Fibroblast of skin of left quadriceps (primary cell): ENCODE measurements at regions not wholly inside any gene's neighbourhood (a gene's known extent, or its start where the extent isn't known, plus 50 kb on each side); places are given as distances from the start of the nearest gene placed in this dataset.

ENCODE experiments used
- DNase-seq, 2 experiments: peaks; one replicate each; pipeline ENCODE4 v3.0.0-alpha.2; 2013; ENCODE audit warnings: low read depth in 2 of 2

DNA sequence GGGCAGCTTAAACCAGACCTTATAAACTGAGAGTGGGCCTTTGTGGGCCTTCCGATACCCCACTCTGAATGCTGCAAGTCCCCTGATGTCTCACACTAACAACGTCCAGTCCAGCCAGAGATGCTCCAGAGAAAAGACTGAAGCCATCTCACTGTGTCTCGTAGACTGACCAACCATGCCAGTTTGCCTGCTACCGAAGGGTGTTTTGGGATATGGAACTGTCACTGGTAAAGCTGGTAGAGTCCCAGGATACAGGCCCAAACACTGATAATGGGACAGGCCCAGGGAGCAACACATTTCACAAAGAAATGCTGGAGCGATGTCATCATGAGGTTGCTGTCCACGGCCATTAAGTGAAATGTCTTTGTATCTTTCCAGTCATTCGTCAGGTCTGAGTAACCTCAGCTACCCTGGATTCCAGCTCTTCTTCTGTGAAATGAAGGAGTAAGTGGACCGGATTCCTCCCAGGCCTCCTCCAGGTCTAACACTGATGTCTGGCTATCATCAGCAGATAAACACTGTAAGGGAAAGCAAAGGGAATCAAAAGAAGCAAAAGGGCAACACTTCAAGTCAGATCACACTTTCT is 81.6 kb downstream of the SLC5A7 start:
- no peak for DNase-seq

GRCh38 chr2:108069515-108070310 is 83.4 kb downstream of the SLC5A7 start:
- DNase-seq: no peak

DNA sequence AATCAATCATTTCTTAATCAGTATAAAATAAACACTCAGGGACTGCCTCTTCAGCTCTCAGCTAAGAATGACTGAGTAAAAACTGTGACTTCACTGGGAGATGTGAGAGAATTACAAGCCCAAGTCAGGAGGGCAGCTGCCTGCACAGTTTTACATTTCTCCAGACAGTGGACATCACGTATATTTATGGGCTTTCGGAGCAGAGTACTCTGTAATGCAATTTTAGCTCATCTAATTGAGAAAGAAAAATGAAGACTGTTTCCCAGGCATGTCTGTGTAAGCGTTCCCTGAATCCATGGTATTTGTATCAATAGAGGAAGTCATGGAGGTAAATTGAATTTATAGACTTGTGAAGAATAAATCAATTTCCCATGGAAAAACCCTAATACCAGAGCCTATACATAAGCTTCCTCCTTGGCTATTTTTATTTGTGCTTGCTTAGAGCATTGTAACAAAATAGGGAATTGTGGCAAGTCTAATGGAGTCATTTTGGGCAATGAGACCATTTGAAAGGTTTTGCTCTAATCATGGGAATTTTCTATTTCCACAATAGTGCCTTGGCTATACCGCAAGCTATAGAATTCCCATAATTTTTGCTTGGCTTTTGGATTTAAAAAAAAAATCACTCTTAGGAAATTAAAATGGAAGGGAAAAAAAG is 87.2 kb downstream of the SLC5A7 start:
- no peak for DNase-seq

- DNase-seq: no peak
These were observed 87.8 kb downstream of the SLC5A7 start for GRCh38 chr2:108074150-108074549.

GRCh38 chr2:108074946-108075345 is 88.6 kb downstream of the SLC5A7 start:
- no peak for DNase-seq

DNA sequence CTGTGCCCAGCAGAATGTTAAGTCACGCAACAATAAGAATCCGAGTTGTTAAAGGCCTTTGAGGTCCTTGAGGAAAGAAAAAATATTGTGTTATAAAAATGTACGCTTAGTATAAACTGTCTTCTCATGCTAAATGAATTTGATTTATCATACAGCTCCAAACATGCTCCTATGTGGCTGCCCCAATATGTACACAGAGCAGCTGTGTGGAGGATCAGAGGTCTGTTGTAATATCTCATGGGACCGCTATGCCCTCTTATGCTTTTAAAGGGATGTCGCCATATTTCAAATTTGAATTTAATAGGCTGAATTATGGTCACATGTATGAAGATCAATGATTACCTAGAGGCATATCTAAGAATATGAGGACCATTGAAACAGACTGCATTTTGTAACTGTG is 90.2 kb downstream of the SLC5A7 start:
- no peak for DNase-seq

- DNase-seq: no peak
These were observed 93.4 kb downstream of the SLC5A7 start for GRCh38 chr2:108079736-108080135.

DNA sequence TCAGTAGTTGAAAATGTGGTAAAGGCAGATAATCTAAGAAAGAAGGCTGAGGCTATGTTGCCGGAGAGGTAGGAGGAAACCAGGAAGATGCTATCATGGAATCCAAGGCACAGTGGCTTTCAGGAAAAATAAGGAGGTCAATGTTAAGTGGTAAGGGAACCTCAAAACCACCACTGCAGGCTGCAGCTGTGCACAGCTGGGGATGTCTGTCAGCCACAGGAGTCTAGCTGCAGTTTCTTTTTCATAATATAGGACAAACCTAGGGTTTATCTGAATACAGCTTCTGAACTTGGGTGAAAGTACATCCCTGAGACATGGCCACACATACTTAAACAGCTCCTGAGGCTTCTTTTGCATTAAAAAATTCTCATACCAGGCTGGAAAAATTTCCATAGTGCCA is 93.9 kb downstream of the SLC5A7 start:
- DNase-seq: no peak

DNA sequence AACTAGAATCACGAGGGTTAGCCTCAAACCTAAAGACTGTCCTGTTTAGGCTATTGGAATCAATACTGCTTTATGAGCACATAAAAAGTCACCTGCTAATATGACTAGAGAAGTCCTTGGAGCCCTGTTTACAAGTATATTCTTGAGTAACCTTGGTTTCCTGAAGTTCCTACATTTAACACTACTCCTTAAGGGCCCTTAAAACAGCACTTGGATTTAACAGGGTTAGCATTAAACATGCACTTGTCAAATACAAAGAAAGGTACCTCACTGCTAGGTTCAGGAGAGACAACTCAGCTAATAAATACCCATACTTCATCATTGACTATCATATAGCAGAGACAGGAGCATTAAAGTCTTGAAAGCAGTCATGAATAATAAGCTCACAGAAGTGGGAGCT is 96.7 kb downstream of the SLC5A7 start:
- no peak for DNase-seq

DNA sequence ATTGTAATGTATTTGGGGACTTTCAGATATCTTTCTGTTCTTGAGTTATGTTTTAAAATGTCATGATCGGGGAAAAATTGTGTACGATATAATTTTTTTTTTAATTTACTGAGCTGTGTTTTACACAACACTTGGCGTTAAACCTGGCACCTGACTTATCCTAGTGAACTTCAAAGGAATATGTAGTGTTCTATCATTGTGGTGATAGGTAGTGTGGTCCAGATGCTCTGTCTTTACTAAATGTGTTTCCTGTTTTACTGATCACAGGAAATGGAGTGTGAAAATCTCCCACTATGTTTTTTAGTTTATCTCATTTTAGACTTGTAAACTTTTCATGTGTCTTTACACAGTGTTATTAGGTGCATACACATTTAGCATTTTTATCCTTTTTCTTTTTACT is 98.0 kb downstream of the SLC5A7 start:
- DNase-seq: no peak

- DNase-seq: no peak
These were observed 106.6 kb downstream of the SLC5A7 start for GRCh38 chr2:108092886-108093285.

DNA sequence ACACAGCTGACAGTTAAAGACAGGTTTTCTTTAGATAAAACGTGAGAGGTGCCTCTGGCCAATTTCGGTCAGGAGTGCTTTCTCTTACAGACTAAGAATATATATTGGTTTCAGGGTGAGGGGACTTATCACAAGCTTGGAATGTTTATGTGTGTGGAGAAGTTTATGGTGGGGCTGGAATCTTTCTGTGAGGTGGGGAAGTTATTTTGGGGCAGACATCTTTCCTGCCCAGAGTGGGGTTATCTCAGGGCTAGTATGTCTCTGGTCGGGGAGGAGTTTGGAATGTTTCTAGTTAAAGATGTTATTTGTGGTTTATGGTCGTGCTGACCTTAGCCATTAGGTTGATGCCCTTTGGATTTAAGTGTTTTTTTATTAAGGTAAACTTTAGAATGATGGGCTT is 115.2 kb downstream of the SLC5A7 start:
- no peak for DNase-seq

DNA sequence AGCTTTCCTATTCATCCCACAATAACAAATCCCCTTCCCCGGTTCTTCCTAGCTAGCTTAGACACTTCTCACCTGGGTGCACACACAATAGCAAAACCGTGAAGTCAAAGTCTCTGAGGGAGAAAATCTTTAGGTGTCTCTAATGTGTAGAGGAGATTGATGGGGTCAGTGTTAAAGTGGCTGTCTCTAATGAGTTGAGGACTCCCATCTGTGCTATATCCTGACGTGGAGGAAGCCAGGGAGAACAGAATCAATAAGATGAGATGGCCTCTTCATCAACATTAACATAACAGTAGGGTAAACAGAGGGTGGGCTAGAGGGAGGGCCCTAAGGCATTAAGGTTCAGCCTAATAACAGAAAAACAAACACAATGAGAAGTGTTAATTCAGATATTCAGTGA is 120.4 kb downstream of the SLC5A7 start:
- DNase-seq: no peak

DNA sequence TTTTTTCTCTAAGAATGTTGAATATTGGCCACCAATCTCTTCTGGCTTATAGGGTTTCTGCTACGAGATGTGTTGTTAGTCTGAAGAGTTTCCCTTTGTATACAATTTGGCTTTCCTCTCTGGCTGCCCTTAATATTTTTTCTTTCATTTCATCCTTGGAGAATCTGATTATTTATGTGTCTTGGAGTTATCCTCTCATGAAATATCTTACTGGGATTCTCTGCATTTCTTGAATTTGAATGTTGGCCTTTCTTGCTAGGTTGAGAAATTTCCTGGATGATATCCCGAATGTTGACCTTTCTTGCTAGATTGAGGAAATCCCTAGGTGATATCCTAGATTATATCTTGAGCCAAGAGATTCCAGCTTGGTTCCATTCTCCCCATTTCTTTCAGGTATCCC is 125.6 kb downstream of the SLC5A7 start:
- no peak for DNase-seq

DNA sequence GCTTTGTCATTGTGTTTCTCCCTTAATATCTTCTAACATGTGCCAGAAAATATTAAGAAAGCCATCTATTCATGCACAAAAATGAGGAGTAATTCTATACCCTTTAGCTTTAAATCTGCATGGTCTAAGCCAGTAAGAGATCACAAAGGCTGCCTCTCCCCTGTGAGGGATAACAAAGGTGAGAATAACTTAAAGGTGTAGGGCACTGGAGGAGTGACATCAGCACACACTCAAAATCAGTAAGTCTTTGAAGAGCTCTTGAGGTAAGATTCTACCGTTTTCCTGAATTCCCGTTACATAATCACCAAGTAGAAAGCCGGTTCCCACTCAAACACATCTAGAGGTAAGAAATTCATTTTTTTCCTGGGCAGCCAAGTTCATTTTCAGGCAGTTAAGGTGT is 123.9 kb upstream of the SULT1C3 start:
- no peak for DNase-seq

GRCh38 chr2:108118996-108119395 is 120.8 kb upstream of the SULT1C3 start:
- DNase-seq: no peak

- DNase-seq: no peak
These were observed 120.3 kb upstream of the SULT1C3 start for GRCh38 chr2:108119492-108119891.

- no peak for DNase-seq
These were observed 114.9 kb upstream of the SULT1C3 start for GRCh38 chr2:108124736-108125495.

DNA sequence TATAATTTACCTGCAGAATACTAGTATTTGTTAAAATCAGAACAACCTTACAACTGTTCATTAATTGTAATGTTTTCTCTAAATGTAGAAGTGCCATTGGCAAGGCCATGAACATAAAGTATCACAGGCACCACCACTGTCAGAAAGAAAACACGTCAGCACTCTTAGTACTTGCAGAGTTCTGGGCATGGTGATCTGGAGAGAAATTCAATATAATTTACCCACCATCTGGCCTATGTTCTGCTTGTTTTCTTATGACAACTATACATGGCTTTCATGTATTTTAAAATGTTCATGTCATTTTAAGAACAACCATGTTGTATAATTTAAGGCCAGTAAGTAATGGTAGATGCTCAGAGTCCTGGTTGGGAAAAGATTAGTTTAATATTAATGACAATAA is 114.2 kb upstream of the SULT1C3 start:
- no peak for DNase-seq

DNA sequence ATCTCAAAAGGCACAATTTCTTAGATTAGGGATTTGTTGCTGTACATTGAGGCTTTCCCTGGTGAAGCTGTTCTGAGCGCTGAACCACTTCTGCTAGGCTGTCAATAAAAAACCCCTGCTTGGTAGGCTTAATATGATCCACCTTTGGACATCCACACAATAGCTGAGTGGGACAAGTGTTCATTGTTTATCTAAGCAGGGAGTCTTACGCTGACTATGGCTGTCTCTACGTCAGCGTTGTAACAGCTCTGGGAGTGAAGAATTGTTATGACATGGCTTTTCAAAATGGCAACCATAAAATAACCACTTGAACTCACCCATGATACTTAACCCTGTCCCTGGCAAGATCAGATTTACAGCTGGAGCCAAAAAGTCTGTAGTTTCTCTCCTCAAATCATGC is 111.5 kb upstream of the SULT1C3 start:
- no peak for DNase-seq

- no peak for DNase-seq
These were observed 110.1 kb upstream of the SULT1C3 start for GRCh38 chr2:108129636-108130035.

- no peak for DNase-seq
These were observed 106.3 kb upstream of the SULT1C3 start for GRCh38 chr2:108133457-108133856.
